GM12878 (cell line): ENCODE measurements at regions not wholly inside any gene's neighbourhood (a gene's known extent, or its start where the extent isn't known, plus 50 kb on each side); places are given as distances from the start of the nearest gene placed in this dataset.

Experiments
- ATAC-seq: fragments of 200-7000 bp; cut with Tn5 transposase; 3 replicates; pipeline ENCODE4 v1.9.1; 2020; ENCODE audit warnings: mild to moderate bottlenecking, moderate library complexity
- BruUV-seq: library from RNA; stranded (reverse); fragments of 400-500 nt; replicated peaks from 2 replicates; lab custom pipeline; 2021; lab: Mats Ljungman, UMichigan
- CTCF ChIA-PET: fragments of 300-600 bp; sonication (Branson Sonifier 250); formaldehyde crosslinking; extraction: SDS; loops from one replicate; lab custom pipeline; 2021; ENCODE audit warnings: inconsistent platforms; lab: Yijun Ruan, JAX
- POLR2A ChIA-PET: fragments of 350-600 bp; formaldehyde crosslinking; extraction: SDS; loops from one replicate; lab custom pipeline; 2021; ENCODE audit warnings: inconsistent platforms; lab: Charles Lee
- RAD21 ChIA-PET: fragments of 300-600 bp; sonication (Branson Sonifier 250); formaldehyde crosslinking; loops from one replicate; lab custom pipeline; 2023; ENCODE audit warnings: antibody characterized with exemption; ENCODE audit not compliant: unreplicated experiment; lab: Charles Lee
- SMC1A ChIA-PET: fragments of 300-600 bp; sonication (Branson Sonifier 250); formaldehyde crosslinking; loops from one replicate; lab custom pipeline; 2023; ENCODE audit not compliant: unreplicated experiment, uncharacterized antibody; lab: Charles Lee
- DNase-seq: peaks from one replicate; pipeline ENCODE4 v3.0.0-alpha.2; 2011; ENCODE audit warnings: low read depth, low spot score
- FAIRE-seq: peaks from 3 replicates; lab custom pipeline; 2011; peaks lifted over from hg19 to GRCh38; lab: Jason Lieb, UNC
- H2AFZ ChIP-seq: 2 replicates; pipeline ENCODE4 v1.6.0; 2011; ENCODE audit warnings: low read depth, low read length, control low read depth; ENCODE audit not compliant: control insufficient read depth
- H3K27ac ChIP-seq: 2 replicates; pipeline ENCODE4 v1.5.1; 2011; ENCODE audit warnings: control low read depth; ENCODE audit not compliant: control insufficient read depth, insufficient read depth
- H3K27me3 ChIP-seq, 2 experiments: replicated peaks in 1 of 2; 2 replicates each; pipeline versions ENCODE4 v1.6.0 to v1.6.1; 2011; ENCODE audit warnings: low read length in 1 of 2; ENCODE audit not compliant: control insufficient read depth in 2 of 2, insufficient read depth in 2 of 2
- H3K36me3 ChIP-seq, 2 experiments: 2 replicates each; pipeline ENCODE4 v1.5.1; 2011; ENCODE audit warnings: low read length in 1 of 2; ENCODE audit not compliant: control insufficient read depth in 2 of 2, insufficient read depth in 2 of 2
- H3K4me1 ChIP-seq: 2 replicates; pipeline ENCODE4 v1.6.1; 2011; ENCODE audit warnings: mild to moderate bottlenecking, low read length, moderate library complexity, mixed read lengths; ENCODE audit not compliant: control insufficient read depth, insufficient read depth
- H3K4me2 ChIP-seq: 2 replicates; pipeline ENCODE4 v1.6.0; 2011; ENCODE audit warnings: control low read depth; ENCODE audit not compliant: control insufficient read depth, insufficient read depth
- H3K4me3 ChIP-seq: fragments of 200-600 bp; sonication (generic); 2 replicates; pipeline ENCODE4 v1.5.1; 2016
- H3K79me2 ChIP-seq: 2 replicates; pipeline ENCODE4 v1.6.0; 2011; ENCODE audit warnings: low read length; ENCODE audit not compliant: control insufficient read depth, insufficient read depth
- H3K9ac ChIP-seq: 2 replicates; pipeline ENCODE4 v1.8.0; 2011; ENCODE audit warnings: low read length, control low read depth, mixed read lengths; ENCODE audit not compliant: control insufficient read depth, insufficient read depth
- H3K9me3 ChIP-seq: replicated peaks from 3 replicates; pipeline ENCODE4 v1.5.1; 2011; ENCODE audit warnings: mild to moderate bottlenecking, low read length; ENCODE audit not compliant: control insufficient read depth, insufficient read depth
- H4K20me1 ChIP-seq: 2 replicates; pipeline ENCODE4 v1.6.0; 2011; ENCODE audit not compliant: control insufficient read depth, insufficient read depth
- BCL11A ChIP-seq: IDR thresholded peaks from 2 replicates; pipeline ENCODE4 v1.6.1; 2011; ENCODE audit warnings: low read depth, low read length
- CBX5 ChIP-seq: sonication (generic); IDR thresholded peaks from 2 replicates; pipeline ENCODE4 v1.6.1; 2016; ENCODE audit warnings: low read depth, moderate library complexity, mild to moderate bottlenecking, inconsistent platforms
- HDAC2 ChIP-seq: fragments of 200-600 bp; sonication (generic); IDR thresholded peaks from 2 replicates; pipeline ENCODE4 v1.6.1; 2017
- HDAC6 ChIP-seq: fragments of 200-600 bp; sonication (generic); IDR thresholded peaks from one replicate; pipeline ENCODE4 v1.8.0; 2017; ENCODE audit warnings: antibody characterized with exemption; ENCODE audit not compliant: unreplicated experiment
- KAT2A ChIP-seq: conservative IDR thresholded peaks from 2 replicates; pipeline ENCODE4 v1.6.1; 2011; ENCODE audit warnings: low read depth, low read length; ENCODE audit not compliant: control insufficient read depth
- NFIC ChIP-seq: IDR thresholded peaks from 2 replicates; pipeline ENCODE4 v1.6.1; 2012; ENCODE audit warnings: low read depth, mild to moderate bottlenecking, inconsistent platforms, low read length, moderate library complexity
- NFXL1 ChIP-seq: fragments of 450-650 bp; IDR thresholded peaks from 2 replicates; pipeline ENCODE4 v1.6.1; 2017; ENCODE audit warnings: antibody characterized with exemption, mild to moderate bottlenecking, borderline replicate concordance
- NR2C1 ChIP-seq: fragments of 450-650 bp; IDR thresholded peaks from 2 replicates; pipeline ENCODE4 v1.6.1; 2017; ENCODE audit warnings: antibody characterized with exemption, mild to moderate bottlenecking, moderate library complexity
- SRF ChIP-seq, 2 experiments: IDR thresholded peaks; 2 replicates each; pipeline ENCODE4 v1.6.1; 2011; ENCODE audit warnings: low read depth in 2 of 2, low read length in 2 of 2, mild to moderate bottlenecking in 1 of 2, moderate library complexity in 1 of 2
- TBL1XR1 ChIP-seq: IDR thresholded peaks from 2 replicates; pipeline ENCODE4 v1.6.1; 2012; ENCODE audit warnings: low read depth, low read length, improper control_type of control experiment
- ZNF207 ChIP-seq: fragments of 450-650 bp; IDR thresholded peaks from 2 replicates; pipeline ENCODE4 v1.6.1; 2014; ENCODE audit warnings: antibody characterized with exemption, mild to moderate bottlenecking, borderline replicate concordance
- ZNF274 ChIP-seq: IDR thresholded peaks from one replicate; pipeline ENCODE4 v1.8.0; 2011; ENCODE audit not compliant: insufficient read length, insufficient read depth
- WGBS: methylation state at CpG from one replicate; pipeline ENCODE4 v1.1.6; 2016; ENCODE audit warnings: low lambda C conversion rate; ENCODE audit not compliant: insufficient replicate concordance, insufficient coverage; ENCODE audit errors: missing lambda C conversion rate; 5-methylcytosine and 5-hydroxymethylcytosine counted together
- in situ Hi-C: fragments of 300-500 bp; cut with MboI; formaldehyde crosslinking; loops from 9 replicates; pipeline ENCODE4 v1.14.3; 2018; ENCODE audit warnings: mixed read lengths
- intact Hi-C: fragments of 100-400 bp; cut with micrococcal nuclease; formaldehyde crosslinking; loops from one replicate; pipeline ENCODE4 v1.14.2; 2022; ENCODE audit not compliant: unreplicated experiment
- TF ChIP-seq, protein P1 (sequence below): fragments of 150-350 bp; IDR thresholded peaks from 2 replicates; pipeline ENCODE4 v1.6.1; 2014; ENCODE audit warnings: mild to moderate bottlenecking, low read depth, low read length

DNA sequence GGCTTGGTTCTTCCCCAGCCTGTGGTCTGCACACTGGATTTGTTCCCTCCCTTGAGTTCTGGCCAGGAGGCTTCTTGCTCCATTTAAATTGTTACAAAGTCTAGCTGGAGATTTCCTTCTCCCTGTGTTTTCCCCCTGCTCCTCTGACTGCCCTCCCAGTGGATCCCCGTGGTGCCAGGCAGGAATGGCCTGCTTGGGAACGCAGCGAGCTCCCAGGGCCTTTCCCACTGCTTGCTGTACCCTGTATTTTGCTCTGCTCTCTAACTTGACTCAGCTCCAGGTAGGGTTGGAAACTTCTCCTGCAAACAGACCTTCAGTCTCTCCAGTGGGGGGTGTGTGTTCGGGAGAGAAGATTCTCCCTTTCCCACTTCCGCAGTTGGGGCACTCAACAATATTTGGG is 349.2 kb upstream of the FBXO33 start:
- no peak for ATAC-seq
- Histone ChIP-seq H3K4me3 (no peak overlapping the region), H3K27ac (no peak overlapping the region), H2AFZ (no peak overlapping the region), H3K9me3 (no peaks in the 10 kb centered on the region), H4K20me1 (no peaks in the 10 kb centered on the region), H3K36me3 (no peaks in the 10 kb centered on the region), H3K4me1 (no peaks in the 10 kb centered on the region), H3K27me3 (no peaks in the 10 kb centered on the region), H3K79me2 (no peaks in the 10 kb centered on the region), H3K4me2 (no peak overlapping the region), H3K9ac (no peak overlapping the region)
- 8% methylated on average over 5 of the region's 5 CpGs for WGBS
- TF ChIP-seq TBL1XR1 = no peak
- TF ChIP-seq HDAC2 = no peak
- TF ChIP-seq, protein P1, sequence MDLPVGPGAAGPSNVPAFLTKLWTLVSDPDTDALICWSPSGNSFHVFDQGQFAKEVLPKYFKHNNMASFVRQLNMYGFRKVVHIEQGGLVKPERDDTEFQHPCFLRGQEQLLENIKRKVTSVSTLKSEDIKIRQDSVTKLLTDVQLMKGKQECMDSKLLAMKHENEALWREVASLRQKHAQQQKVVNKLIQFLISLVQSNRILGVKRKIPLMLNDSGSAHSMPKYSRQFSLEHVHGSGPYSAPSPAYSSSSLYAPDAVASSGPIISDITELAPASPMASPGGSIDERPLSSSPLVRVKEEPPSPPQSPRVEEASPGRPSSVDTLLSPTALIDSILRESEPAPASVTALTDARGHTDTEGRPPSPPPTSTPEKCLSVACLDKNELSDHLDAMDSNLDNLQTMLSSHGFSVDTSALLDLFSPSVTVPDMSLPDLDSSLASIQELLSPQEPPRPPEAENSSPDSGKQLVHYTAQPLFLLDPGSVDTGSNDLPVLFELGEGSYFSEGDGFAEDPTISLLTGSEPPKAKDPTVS = no peak
- TF ChIP-seq NR2C1 = no peak
- TF ChIP-seq SRF (IDR thresholded peaks at IDR 0.05; ENCODE audit: low read depth in 2 of 2, low read length in 2 of 2) = no peak
- no peak for TF ChIP-seq ZNF207
- no peak for TF ChIP-seq KAT2A
- no peak for TF ChIP-seq BCL11A
- no peak for TF ChIP-seq NFIC
- no peak for TF ChIP-seq CBX5
- TF ChIP-seq ZNF274 = no peak
- no peak for TF ChIP-seq HDAC6
- no peak for TF ChIP-seq NFXL1
- intact Hi-C loops (no loop called here), in situ Hi-C loops (no loop called here)
- no peak for DNase-seq
- ChIA-PET CTCF (interaction anchor here (1.1 kb wide), 1 partner anchor 248 kb away, joined by 3 read pairs; no protein-coding TSS in a partner anchor), SMC1A (interaction anchor here (0.9 kb wide), 1 partner anchor 96 kb away, joined by 3 read pairs; no protein-coding TSS in a partner anchor), POLR2A (no interaction called here), RAD21 (no interaction called here)
- BruUV-seq = no TSS peak
- no peak for FAIRE-seq
